ENCODE measurements at regions not wholly inside any gene's neighbourhood (a gene's known extent, or its start where the extent isn't known, plus 50 kb on each side); places are given as distances from the start of the nearest gene placed in this dataset.
"Not testable (repeated sequence)": the region's sequence is repeated elsewhere in the genome, so short reads cannot be mapped to it uniquely, and the experiment has no call there.

DNA sequence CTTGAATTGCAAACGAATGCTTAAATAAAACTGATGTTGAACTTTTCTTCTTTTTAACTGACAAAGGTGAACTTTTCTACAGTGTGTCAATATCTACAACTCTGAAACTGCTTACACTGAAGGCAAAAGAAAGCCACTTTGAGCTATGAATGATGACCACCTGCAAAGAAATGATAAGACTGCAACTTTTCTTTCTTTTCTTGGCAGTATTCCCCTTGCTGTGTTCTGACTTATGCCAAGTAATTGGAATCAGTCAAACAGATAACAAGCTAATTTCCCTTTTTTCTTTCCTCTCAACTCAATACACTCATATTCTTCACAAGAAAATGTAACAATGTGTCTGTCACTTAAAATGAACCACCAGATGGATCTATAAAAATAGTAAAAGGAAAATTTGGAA lies 588.1 kb upstream of the BRINP3 start:
- Mint-ChIP-seq H3K9me3 (ENCODE audit: low read depth) (peaks cover 14% of the 10 kb centered on the region), H3K27ac (no peak overlapping the region), H3K4me1 (ENCODE audit: low read depth) (peaks cover 2% of the 10 kb centered on the region), H3K27me3 (no peaks in the 10 kb centered on the region), H3K36me3 (ENCODE audit: insufficient read depth) (no peaks in the 10 kb centered on the region), H3K4me3 (ENCODE audit: low read depth) (no peak overlapping the region)
- TF ChIP-seq, protein P1, sequence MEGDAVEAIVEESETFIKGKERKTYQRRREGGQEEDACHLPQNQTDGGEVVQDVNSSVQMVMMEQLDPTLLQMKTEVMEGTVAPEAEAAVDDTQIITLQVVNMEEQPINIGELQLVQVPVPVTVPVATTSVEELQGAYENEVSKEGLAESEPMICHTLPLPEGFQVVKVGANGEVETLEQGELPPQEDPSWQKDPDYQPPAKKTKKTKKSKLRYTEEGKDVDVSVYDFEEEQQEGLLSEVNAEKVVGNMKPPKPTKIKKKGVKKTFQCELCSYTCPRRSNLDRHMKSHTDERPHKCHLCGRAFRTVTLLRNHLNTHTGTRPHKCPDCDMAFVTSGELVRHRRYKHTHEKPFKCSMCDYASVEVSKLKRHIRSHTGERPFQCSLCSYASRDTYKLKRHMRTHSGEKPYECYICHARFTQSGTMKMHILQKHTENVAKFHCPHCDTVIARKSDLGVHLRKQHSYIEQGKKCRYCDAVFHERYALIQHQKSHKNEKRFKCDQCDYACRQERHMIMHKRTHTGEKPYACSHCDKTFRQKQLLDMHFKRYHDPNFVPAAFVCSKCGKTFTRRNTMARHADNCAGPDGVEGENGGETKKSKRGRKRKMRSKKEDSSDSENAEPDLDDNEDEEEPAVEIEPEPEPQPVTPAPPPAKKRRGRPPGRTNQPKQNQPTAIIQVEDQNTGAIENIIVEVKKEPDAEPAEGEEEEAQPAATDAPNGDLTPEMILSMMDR (IDR thresholded peaks at IDR 0.05; ENCODE audit: unreplicated experiment), result no peak
- DNase-seq (ENCODE audit: low spot score, unreplicated experiment), result no peak

DNA sequence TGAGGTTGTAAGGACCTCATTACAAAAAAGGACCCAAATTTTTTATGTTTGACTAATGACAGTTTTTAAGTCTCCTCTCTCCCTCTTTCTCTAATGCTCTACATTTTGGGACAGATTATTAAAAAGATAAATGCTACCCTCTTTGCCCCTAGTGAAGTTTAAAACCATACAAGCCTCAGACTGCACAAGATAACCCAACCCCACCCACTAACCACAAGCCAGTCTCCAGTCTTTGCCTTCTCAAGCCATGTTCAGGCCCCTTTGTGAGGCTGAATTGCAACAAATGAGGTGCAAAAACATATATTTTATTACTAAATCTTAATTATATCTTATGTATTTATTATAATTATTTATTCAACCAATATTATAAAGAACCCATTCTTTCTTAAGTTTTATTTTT lies 597.2 kb upstream of the BRINP3 start:
- Mint-ChIP-seq H3K9me3 (ENCODE audit: low read depth) (no peaks in the 10 kb centered on the region), H3K36me3 (ENCODE audit: insufficient read depth) (no peaks in the 10 kb centered on the region), H3K4me1 (ENCODE audit: low read depth) (no peaks in the 10 kb centered on the region), H3K27ac (no peak overlapping the region), H3K4me3 (ENCODE audit: low read depth) (no peak overlapping the region), H3K27me3 (no peaks in the 10 kb centered on the region)
- no peak for DNase-seq (ENCODE audit: low spot score, unreplicated experiment)
- TF ChIP-seq, protein P1 (IDR thresholded peaks at IDR 0.05; ENCODE audit: unreplicated experiment), result no peak

DNA sequence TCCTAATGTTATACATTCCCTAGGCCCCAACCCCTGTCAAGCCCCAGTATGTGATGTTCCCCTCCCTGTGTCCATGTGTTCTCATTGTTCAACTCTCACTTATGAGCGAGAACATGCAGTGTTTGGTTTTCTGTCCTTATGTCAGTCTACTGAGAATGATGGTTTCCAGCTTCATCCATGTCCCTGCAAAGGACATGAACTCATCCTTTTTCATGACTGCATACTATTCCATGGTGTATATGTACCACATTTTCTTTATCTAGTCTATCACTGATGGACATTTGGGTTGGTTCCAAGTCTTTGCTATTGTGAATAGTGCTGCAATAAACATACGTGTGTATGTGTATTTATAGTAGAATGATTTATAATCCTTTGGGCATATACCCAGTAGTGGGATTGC lies 605.4 kb upstream of the BRINP3 start:
- H3K27me3 Mint-ChIP-seq; H3K4me3 Mint-ChIP-seq (ENCODE audit: low read depth); H3K4me1 Mint-ChIP-seq (ENCODE audit: low read depth); DNase-seq (ENCODE audit: low spot score, unreplicated experiment); H3K36me3 Mint-ChIP-seq (ENCODE audit: insufficient read depth); H3K27ac Mint-ChIP-seq; H3K9me3 Mint-ChIP-seq (ENCODE audit: low read depth): not testable (repeated sequence)

DNA sequence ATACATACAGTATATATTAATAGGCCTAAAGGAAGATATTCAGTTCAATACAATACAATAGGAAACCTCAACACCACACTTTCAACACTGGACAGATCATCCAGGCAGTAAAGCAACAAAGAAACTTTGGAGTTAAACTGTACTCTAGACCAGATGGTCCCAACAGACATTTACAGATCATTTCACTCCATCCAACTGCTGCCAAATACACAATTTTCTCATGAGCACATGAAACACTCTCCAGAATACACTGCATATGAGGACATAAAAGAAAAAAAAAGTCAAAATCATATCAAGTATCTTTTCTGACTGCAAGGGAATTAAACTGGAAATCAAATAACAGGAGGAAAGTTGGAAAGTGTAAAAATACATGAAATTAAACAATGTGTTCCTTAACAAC lies 607.5 kb upstream of the BRINP3 start:
- H3K27me3 Mint-ChIP-seq, result no peaks in the 10 kb centered on the region
- H3K4me3 Mint-ChIP-seq (ENCODE audit: low read depth), result no peak overlapping the region
- no peak for DNase-seq (ENCODE audit: low spot score, unreplicated experiment)
- TF ChIP-seq, protein P1 (IDR thresholded peaks at IDR 0.05; ENCODE audit: unreplicated experiment), result no peak
- H3K9me3 Mint-ChIP-seq (ENCODE audit: low read depth), result peaks cover 3% of the 10 kb centered on the region
- no peaks in the 10 kb centered on the region for H3K4me1 Mint-ChIP-seq (ENCODE audit: low read depth)
- no peak overlapping the region for H3K27ac Mint-ChIP-seq
- no peaks in the 10 kb centered on the region for H3K36me3 Mint-ChIP-seq (ENCODE audit: insufficient read depth)

DNA sequence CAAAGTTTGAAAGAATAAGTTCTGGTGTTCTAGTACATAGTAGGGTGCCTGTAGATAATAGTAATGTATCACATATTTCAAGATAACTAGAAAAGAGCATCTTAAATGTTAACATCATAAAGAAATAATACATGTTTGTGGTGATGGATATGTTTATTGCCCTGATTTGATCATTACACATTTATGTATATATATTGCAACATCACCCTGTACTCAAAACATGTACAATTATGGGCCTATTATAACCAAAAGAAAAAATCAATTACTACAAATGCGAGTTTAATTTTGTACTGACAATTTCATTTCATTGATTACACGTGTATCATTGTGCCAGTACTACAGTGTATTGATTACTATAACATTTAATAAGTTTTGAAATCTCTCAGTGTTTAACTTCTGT lies 609.2 kb upstream of the BRINP3 start:
- H3K9me3 Mint-ChIP-seq (ENCODE audit: low read depth), result no peaks in the 10 kb centered on the region
- no peaks in the 10 kb centered on the region for H3K4me1 Mint-ChIP-seq (ENCODE audit: low read depth)
- H3K4me3 Mint-ChIP-seq (ENCODE audit: low read depth), result no peak overlapping the region
- no peak overlapping the region for H3K27ac Mint-ChIP-seq
- TF ChIP-seq, protein P1 (IDR thresholded peaks at IDR 0.05; ENCODE audit: unreplicated experiment), result no peak
- no peaks in the 10 kb centered on the region for H3K27me3 Mint-ChIP-seq
- no peaks in the 10 kb centered on the region for H3K36me3 Mint-ChIP-seq (ENCODE audit: insufficient read depth)
- DNase-seq (ENCODE audit: low spot score, unreplicated experiment), result no peak

DNA sequence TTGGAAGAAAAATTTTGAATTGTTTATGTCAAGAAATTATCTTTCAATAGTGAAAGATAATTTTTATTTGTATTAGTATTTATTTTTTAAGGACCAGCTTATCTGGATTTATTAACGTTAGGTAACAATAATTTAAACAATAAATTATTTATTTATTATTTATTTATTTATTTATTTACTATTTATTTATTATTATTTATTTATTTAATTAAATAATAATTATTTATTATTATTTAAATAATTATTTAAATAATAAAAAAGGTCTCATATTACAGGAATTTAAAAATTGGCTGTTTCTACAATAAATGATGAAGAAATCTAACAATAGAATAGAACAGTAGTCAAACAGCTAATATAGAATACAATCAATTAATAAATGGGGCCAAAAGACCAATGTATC lies 618.7 kb upstream of the BRINP3 start:
- H3K4me1 Mint-ChIP-seq (ENCODE audit: low read depth), result peaks cover 6% of the 10 kb centered on the region
- H3K27me3 Mint-ChIP-seq, result no peaks in the 10 kb centered on the region
- TF ChIP-seq, protein P1 (IDR thresholded peaks at IDR 0.05; ENCODE audit: unreplicated experiment), result no peak
- DNase-seq (ENCODE audit: low spot score, unreplicated experiment), result no peak
- H3K9me3 Mint-ChIP-seq (ENCODE audit: low read depth), result peaks cover 7% of the 10 kb centered on the region
- H3K4me3 Mint-ChIP-seq (ENCODE audit: low read depth), result no peak overlapping the region
- no peak overlapping the region for H3K27ac Mint-ChIP-seq
- H3K36me3 Mint-ChIP-seq (ENCODE audit: insufficient read depth), result no peaks in the 10 kb centered on the region

Measured in progenitor cell of endocrine pancreas (in vitro differentiated cells).